ENCODE measurements at regions not wholly inside any gene's neighbourhood (a gene's known extent, or its start where the extent isn't known, plus 50 kb on each side); places are given as distances from the start of the nearest gene placed in this dataset.

- TF ChIP-seq CTCF (IDR thresholded peaks at IDR 0.05; ENCODE audit: borderline replicate concordance, extremely low read depth, low read length, poor library complexity, severe bottlenecking) (no peak), EZH2 (IDR thresholded peaks at IDR 0.05; ENCODE audit: borderline replicate concordance, low read depth, low read length, severe bottlenecking) (no peak)
Observed at GRCh38 chr7:15839416-15840100, 153.1 kb upstream of the MEOX2 start.
